ENCODE measurements at regions not wholly inside any gene's neighbourhood (a gene's known extent, or its start where the extent isn't known, plus 50 kb on each side); places are given as distances from the start of the nearest gene placed in this dataset.

DNA sequence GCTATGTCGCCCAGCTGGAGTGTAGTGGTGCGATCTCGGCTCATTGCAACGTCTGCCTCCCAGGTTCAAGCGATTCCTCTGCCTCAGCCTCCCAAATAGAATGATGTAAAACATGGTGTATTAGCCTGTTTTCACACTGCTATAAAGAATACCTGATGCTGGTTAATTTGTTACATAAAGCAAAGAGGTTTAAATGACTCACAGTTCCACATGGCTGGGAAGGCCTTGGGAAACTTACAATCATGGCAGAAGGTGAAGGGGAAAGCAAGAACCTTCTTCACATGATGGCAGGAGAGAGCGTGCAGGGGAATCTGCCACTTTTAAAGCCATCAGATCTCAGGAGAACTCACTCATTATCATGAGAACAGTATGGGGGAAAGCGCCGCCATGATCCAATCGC is 1191.8 kb downstream of the ARAP2 start:
- TF ChIP-seq POLR2AphosphoS5 (IDR thresholded peaks at IDR 0.05) (no peak), POLR2A (IDR thresholded peaks at IDR 0.05) (no peak), EP300 (IDR thresholded peaks at IDR 0.05) (no peak)
- TF ChIP-seq, protein P1, sequence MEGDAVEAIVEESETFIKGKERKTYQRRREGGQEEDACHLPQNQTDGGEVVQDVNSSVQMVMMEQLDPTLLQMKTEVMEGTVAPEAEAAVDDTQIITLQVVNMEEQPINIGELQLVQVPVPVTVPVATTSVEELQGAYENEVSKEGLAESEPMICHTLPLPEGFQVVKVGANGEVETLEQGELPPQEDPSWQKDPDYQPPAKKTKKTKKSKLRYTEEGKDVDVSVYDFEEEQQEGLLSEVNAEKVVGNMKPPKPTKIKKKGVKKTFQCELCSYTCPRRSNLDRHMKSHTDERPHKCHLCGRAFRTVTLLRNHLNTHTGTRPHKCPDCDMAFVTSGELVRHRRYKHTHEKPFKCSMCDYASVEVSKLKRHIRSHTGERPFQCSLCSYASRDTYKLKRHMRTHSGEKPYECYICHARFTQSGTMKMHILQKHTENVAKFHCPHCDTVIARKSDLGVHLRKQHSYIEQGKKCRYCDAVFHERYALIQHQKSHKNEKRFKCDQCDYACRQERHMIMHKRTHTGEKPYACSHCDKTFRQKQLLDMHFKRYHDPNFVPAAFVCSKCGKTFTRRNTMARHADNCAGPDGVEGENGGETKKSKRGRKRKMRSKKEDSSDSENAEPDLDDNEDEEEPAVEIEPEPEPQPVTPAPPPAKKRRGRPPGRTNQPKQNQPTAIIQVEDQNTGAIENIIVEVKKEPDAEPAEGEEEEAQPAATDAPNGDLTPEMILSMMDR (IDR thresholded peaks at IDR 0.05), result no peak

Measured in stomach (tissue), 4 donors.